Stimulated activated naive B cell treated with anti-CD40 and anti-IgM and Interleukin-4, amounts not matched to agents 10 μg/mL and 1 μg/mL and 100 μg/mL, for 72 hours (primary cell): ENCODE measurements at regions not wholly inside any gene's neighbourhood (a gene's known extent, or its start where the extent isn't known, plus 50 kb on each side); places are given as distances from the start of the nearest gene placed in this dataset.
"Not testable (repeated sequence)": the region's sequence is repeated elsewhere in the genome, so short reads cannot be mapped to it uniquely, and the experiment has no call there.

Experiments used
- ATAC-seq, 2 donors: fragments of 150-1000 bp; cut with Tn5 transposase; replicated peaks; 2 replicates each; pipeline ENCODE4 v1.10.0; 2021; ENCODE audit warnings: moderate library complexity in 1 of 2
- DNase-seq: peaks from one replicate; pipeline ENCODE4 v3.0.0; 2021
- H3K27ac Mint-ChIP-seq: one replicate; pipeline ENCODE4 v1.8.0; 2022; ENCODE audit warnings: mild to moderate bottlenecking, mixed read lengths
- H3K27me3 Mint-ChIP-seq, 2 donors: one replicate each; pipeline ENCODE4 v1.8.0; 2022; ENCODE audit warnings: mixed read lengths in 2 of 2
- H3K36me3 Mint-ChIP-seq, 2 donors: one replicate each; pipeline ENCODE4 v1.8.0; 2022; ENCODE audit warnings: mixed read lengths in 2 of 2, mild to moderate bottlenecking in 1 of 2
- H3K4me1 Mint-ChIP-seq, 2 donors: one replicate each; pipeline ENCODE4 v1.8.0; 2022; ENCODE audit warnings: mixed read lengths in 2 of 2, mild to moderate bottlenecking in 1 of 2
- H3K4me3 Mint-ChIP-seq, 2 donors: one replicate each; pipeline ENCODE4 v1.8.0; 2022; ENCODE audit warnings: mild to moderate bottlenecking in 2 of 2, mixed read lengths in 2 of 2, moderate library complexity in 1 of 2
- H3K9me3 Mint-ChIP-seq, 2 donors: one replicate each; pipeline ENCODE4 v1.8.0; 2022; ENCODE audit warnings: mixed read lengths in 2 of 2, mild to moderate bottlenecking in 1 of 2

DNA sequence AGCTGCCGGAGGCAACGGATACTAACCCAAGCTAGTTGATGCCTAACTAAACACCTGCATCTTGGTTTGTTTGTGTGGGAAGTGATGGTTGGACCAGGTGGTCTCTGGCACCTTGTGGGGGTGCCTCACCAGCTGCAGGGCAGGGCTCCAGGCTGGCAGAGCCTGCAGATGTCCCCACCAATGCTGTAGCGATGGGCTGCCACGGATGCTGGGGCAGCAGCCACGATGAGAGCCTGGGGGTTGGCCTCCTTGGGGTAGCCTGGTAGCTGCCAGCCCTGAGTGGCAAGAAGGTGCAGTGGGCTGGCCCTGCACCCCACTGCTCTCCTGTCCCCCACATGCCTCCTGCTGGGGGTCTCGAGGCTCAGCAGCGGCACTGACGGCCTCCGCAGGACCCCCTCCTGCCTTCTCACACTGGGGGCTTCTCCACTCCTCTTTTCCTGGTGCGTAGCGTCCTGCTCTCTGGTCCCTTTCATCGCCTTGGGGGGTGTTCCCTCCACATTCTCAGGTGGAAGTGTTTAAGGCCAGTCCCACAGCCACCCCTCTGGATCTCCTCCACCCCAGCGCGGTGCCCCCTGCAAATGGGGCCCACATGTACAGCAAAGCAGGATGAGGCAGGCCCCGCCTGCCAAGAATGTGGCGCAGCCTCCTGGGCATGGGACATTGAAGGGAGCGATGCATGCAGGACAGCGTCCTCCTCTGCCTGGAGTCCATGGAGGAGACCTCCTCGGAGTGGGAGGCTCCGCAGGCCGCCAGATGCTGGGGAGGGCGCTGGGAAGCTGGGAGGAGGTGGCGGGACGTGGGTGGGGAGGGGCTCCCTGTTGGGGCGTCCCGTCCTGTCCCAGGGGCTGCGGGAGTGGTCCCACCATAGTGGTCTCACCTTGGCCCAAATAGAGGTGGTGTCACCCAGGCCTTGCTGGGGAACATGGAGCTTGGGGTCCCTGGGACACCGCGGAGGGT is 173.1 kb downstream of the ASB1 start:
- no peaks in the 10 kb centered on the region for H3K36me3 Mint-ChIP-seq
- no peak for ATAC-seq
- no peaks in the 10 kb centered on the region for H3K4me1 Mint-ChIP-seq
- H3K27ac Mint-ChIP-seq, result no peak overlapping the region
- peaks cover 11% of the 10 kb centered on the region in 2 donors for H3K9me3 Mint-ChIP-seq
- H3K4me3 Mint-ChIP-seq, result no peak overlapping the region
- no peak for DNase-seq
- peaks cover 23 to 27% of the 10 kb centered on the region in 2 donors for H3K27me3 Mint-ChIP-seq

DNA sequence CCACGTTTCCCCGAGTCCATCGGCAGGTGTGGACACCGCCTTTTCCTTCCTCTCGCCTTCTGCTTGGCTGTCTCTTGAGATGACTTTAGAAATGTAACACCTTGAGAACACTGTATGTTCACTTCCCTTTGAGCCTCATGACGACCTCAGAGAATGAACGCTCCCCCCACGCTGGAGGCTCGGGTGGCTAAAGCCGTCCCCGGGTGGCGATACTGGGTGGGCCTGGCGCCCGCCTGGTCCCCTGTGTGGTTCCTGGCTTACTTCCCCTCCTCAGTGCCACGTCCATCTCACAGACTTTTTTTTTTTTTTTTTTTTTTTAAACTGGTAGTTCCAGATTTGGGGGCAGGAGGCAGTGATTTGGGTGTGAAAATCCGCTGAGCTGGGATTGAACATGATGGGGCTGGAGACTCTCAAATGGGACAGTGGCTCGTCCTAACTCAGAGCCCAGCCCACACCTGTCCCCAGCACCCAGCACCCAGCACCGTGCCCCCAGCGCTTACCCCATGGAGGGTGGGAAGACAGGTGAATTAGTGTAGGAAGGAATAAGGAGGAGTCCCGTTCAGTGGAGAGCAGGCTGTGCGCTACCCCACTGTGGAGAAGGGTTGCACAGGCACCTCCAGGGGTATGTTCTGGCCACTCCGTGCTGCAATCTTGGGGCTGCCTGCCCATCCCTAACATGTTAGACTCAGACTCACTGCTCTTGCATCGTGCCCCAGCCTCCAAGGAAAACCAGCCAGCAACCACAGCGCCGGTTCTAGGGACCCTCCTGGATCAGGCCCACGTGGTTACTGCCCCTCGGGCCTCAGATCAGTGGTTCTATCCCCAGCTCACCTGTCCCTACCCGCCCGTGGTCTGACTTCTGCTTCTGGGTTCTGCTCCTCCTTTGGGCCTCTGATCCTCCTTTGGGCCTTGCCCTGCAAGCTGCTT is 174.0 kb downstream of the ASB1 start:
- Mint-ChIP-seq H3K9me3 (peaks cover 11% of the 10 kb centered on the region in 2 donors), H3K36me3 (no peaks in the 10 kb centered on the region), H3K27ac (no peak overlapping the region), H3K4me3 (no peak overlapping the region), H3K27me3 (peaks cover 22 to 23% of the 10 kb centered on the region in 2 donors), H3K4me1 (no peaks in the 10 kb centered on the region)
- DNase-seq (no peak), ATAC-seq (no peak)

DNA sequence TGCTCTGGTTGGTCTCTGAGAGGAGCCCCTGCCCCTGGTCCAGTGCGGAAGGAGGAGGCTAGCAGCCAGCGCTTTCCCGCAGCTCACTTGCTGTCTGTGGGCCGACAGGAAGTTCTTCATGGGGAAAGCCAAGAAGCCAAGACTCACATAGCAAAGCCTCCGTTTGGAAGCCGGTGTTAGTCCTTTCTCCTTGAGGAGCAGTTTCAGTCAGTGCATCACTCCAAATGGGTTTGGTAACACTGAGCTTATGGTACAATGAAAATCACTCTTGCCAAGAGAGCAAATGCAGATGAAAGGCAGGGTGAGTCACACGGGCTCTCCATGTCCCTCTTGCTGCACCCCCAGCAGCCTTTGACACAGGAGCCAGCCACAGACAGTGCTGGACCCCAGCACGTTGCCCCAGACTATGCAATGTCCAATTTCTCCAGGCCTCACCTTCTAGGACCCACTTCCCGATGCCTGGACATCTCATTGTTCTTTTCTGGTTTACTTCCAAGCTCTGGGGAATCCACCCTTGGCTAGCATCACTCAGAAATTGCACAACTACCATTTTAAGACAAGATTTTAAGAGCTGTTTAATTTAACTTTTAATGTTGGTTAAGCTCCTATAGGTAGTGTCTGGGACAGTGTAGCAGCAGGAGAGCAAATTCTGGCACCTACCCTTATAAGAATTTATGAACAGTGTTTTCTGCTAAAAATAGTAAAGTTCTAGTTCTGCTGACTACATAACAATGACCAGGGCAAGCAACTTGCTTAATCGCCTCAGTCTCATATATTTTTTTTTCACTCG is 174.9 kb downstream of the ASB1 start:
- peaks cover 22 to 23% of the 10 kb centered on the region in 2 donors for H3K27me3 Mint-ChIP-seq
- H3K4me1 Mint-ChIP-seq, result no peaks in the 10 kb centered on the region
- no peak overlapping the region for H3K27ac Mint-ChIP-seq
- ATAC-seq (no peak), DNase-seq (no peak)
- H3K9me3 Mint-ChIP-seq, result peaks cover 11 to 13% of the 10 kb centered on the region in 2 donors
- H3K4me3 Mint-ChIP-seq, result no peak overlapping the region
- no peaks in the 10 kb centered on the region for H3K36me3 Mint-ChIP-seq

DNA sequence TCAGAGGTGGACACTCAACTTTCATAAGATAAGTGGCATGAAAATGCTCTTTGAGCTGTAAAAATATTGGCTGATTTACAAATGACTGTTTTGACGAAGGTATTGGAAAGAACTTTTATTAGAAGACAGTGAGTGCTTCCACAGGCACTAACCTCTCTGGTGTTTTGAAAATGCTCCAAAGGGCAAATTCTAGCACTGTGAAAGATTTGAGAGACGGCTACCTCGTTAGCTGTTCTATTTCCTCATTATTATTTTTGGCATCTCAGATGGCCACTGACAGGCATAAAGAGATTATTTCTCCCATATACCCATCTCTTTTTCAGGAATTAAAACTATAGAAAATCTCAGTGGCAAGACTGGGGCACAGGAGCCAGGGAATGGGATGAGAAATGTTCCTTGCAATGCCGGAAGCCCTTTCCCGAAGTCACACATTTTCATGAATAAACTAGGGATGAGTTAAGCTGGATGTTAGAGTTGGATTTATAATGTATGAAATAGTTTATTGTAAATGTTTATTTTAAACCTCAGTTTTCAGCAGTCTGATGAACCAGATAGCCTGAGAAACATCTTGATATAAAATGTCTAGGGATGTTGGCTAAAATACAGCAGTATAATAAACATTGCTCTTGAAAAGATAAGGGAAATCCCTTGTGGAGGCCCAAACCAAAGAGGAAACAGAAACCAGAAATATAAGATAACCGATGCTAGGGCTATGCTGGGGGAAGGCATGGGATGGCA is 175.7 kb downstream of the ASB1 start:
- no peak overlapping the region for H3K27ac Mint-ChIP-seq
- no peak for ATAC-seq
- H3K27me3 Mint-ChIP-seq, result peaks cover 17 to 24% of the 10 kb centered on the region in 2 donors
- H3K9me3 Mint-ChIP-seq, result peaks cover 13 to 18% of the 10 kb centered on the region in 2 donors
- H3K4me1 Mint-ChIP-seq, result no peaks in the 10 kb centered on the region
- DNase-seq, result no peak
- H3K36me3 Mint-ChIP-seq, result no peaks in the 10 kb centered on the region
- H3K4me3 Mint-ChIP-seq, result no peak overlapping the region

DNA sequence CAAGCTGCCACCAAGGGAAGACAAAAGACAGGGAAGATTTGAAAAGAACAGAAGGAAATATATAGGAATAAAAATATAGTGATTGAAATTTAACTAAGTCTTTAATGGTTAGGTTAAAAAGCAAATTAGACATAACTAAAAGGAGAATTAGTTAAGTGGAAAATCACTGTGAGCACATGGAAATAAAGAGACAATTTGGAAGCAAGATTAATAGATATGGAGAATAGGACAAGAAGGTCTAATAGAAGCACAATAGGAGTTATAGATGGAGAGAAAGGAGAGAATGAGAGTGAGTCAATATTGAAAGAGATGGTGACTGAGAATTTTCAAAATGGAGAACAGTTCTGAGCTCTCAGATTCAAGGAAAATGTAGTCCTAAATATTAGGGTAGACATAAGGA is 176.9 kb downstream of the ASB1 start:
- ATAC-seq (no peak), DNase-seq (no peak)
- Mint-ChIP-seq H3K4me1 (no peaks in the 10 kb centered on the region), H3K36me3 (peaks cover 0 to 4% of the 10 kb centered on the region in 2 donors), H3K27ac (no peak overlapping the region), H3K4me3 (no peak overlapping the region), H3K9me3 (peaks cover 18 to 28% of the 10 kb centered on the region in 2 donors), H3K27me3 (peaks cover 6 to 19% of the 10 kb centered on the region in 2 donors)

DNA sequence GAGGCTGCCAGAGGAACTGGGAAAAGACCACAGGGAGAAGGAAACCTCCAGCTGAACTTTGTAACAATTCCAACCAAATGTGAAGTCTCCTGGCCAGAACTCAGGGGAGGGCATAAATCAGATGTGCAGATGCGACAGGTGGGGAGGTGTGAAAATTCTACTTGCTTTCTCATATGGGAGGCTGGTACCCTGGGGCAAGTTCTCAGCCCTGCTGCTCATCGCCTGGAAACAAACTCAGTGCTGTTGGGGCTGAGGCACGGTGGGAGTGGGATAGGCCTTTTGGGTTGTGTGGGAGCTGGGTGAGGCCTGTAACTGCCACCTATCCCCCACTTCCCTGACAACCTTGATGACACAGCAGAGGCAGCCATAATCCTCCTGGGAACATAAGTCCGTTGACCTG is 179.6 kb downstream of the ASB1 start:
- H3K36me3 Mint-ChIP-seq, result peaks cover 0 to 4% of the 10 kb centered on the region in 2 donors
- H3K9me3 Mint-ChIP-seq, result peaks cover 23 to 39% of the 10 kb centered on the region in 2 donors
- H3K4me1 Mint-ChIP-seq, result no peaks in the 10 kb centered on the region
- no peak overlapping the region for H3K27ac Mint-ChIP-seq
- DNase-seq (no peak), ATAC-seq (no peak)
- H3K27me3 Mint-ChIP-seq, result peaks cover 0 to 12% of the 10 kb centered on the region in 2 donors
- no peak overlapping the region for H3K4me3 Mint-ChIP-seq

DNA sequence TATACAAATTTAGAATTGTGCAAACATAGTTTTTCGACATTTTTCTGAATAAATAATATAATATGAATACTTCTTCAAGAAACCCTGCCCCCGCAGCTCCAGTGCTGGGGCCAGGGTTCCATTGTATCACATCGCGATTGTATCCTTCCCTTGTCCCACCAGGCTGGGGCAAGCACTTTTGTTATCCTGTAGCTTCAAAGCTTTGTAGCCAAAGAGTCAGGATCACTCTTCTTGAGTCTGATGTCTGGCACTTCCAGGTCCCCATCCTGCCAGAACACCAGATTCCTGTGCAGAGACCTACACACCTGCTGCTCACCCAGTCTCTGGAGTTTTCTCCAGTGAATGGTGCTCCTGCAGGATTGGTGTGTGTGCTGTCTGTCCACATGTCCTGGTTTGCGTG is 186.9 kb downstream of the ASB1 start:
- H3K27ac Mint-ChIP-seq, result no peak overlapping the region
- no peaks in the 10 kb centered on the region for H3K36me3 Mint-ChIP-seq
- H3K4me1 Mint-ChIP-seq, result no peaks in the 10 kb centered on the region
- no peak overlapping the region for H3K4me3 Mint-ChIP-seq
- peaks cover 11 to 15% of the 10 kb centered on the region in 2 donors for H3K27me3 Mint-ChIP-seq
- DNase-seq (no peak), ATAC-seq (no peak)
- H3K9me3 Mint-ChIP-seq, result peaks cover 22 to 25% of the 10 kb centered on the region in 2 donors

DNA sequence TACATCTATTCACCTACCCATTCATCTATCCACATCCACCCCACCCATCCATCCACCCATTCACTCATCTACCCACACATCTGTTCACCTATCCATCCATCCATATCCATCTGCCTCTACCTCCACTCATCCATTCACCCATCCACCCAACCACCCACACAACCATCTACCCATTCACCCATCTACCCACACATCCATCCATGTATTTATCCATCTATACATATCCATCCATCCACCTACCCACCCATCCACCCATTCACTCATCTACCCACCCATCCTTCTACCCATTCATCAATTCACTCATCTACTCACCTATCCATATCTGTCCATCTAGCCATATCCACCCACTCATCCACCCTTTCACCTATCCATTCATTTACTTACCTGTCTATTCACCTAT is 187.6 kb downstream of the ASB1 start:
- ATAC-seq (no peak), DNase-seq (no peak)
- Mint-ChIP-seq H3K27me3 (peaks cover 11 to 22% of the 10 kb centered on the region in 2 donors), H3K27ac (no peak overlapping the region), H3K9me3 (peaks cover 18 to 23% of the 10 kb centered on the region in 2 donors), H3K36me3 (no peaks in the 10 kb centered on the region), H3K4me3 (no peak overlapping the region), H3K4me1 (no peaks in the 10 kb centered on the region)

DNA sequence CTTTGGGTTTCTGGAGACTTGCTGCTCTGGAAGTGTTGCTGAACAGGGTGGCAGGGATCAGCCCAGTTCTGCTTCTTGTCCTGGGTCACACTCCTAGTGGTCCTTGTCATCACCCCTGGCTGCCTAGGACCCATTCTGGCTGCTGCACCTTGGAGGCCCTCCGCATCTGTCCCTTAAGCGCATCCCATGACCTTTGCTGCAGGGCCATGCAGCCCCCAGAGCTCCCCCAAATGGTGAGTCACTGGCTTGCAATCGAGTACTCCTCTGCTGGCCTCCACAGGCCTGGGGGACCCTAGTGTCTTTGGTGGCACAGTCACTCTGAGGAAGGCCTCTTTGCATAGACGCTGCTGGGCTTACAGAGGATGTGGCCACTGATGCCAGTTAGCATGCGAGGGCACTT is 188.5 kb downstream of the ASB1 start:
- Mint-ChIP-seq H3K4me3 (no peak overlapping the region), H3K27me3 (peaks cover 14 to 26% of the 10 kb centered on the region in 2 donors), H3K36me3 (no peaks in the 10 kb centered on the region), H3K27ac (no peak overlapping the region), H3K9me3 (peaks cover 17 to 20% of the 10 kb centered on the region in 2 donors), H3K4me1 (no peaks in the 10 kb centered on the region)
- DNase-seq (no peak), ATAC-seq (no peak)

DNA sequence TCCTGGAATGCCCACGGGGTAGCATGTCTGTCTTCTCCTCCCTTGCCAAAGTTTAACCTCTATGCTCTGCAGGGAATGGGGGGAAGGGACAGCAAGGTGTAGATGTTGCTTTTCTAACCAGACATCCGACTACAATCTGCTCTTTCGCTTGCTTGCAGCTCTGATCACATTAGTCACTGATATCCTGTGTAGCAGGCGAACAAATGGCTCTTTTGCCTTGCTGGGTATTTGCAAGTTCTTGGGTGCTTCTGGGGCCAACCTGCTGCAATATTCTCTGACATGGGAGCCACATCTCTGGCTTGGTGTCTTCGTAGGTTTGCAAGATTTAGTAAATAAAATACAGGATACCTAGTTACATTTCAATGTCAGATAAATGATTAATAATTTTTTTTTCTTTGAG is 190.0 kb downstream of the ASB1 start:
- H3K4me3 Mint-ChIP-seq, result no peak overlapping the region
- DNase-seq, result no peak
- ATAC-seq, result no peak
- no peaks in the 10 kb centered on the region for H3K36me3 Mint-ChIP-seq
- no peak overlapping the region for H3K27ac Mint-ChIP-seq
- H3K9me3 Mint-ChIP-seq, result peaks cover 12 to 14% of the 10 kb centered on the region in 2 donors
- H3K4me1 Mint-ChIP-seq, result no peaks in the 10 kb centered on the region
- H3K27me3 Mint-ChIP-seq, result peaks cover 21 to 34% of the 10 kb centered on the region in 2 donors

DNA sequence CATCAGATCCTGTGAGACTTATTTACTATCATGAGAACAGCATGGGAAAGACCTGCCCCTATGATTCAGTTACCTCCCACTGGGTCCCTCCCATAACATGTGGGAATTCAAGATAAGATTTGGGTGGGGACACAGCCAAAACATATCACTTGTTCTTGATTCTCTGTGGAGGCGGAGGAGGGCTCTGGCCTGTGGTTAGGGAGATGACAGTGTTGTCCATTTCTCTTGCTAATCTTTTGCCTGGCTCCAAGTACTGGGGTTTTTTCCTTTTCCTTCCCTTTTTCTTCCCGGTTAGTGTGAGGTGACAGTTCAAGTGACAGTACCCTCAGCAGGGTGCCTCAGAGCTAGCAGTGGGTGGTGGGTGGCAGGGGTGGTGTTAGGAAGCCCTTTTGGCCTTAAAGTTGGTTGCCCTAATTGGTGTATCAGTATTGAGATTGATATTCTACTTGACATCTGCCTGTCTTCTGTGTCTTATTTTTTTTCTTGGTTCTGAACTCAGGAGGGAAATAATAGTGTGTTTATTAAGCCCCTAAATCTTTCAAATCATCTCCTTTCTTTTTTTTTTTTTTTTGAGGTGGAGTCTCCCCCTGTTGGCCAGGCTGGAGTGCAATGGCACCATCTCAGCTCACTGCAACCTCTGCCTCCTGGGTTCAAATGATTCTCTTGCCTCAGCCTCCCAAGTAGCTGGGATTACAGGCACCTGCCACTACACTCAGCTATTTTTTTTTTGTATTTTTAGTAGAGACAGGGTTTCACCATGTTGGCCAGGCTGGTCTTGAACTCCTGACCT is 192.0 kb downstream of the ASB1 start:
- not testable (repeated sequence) for ATAC-seq, H3K4me3 Mint-ChIP-seq, DNase-seq, H3K36me3 Mint-ChIP-seq, H3K4me1 Mint-ChIP-seq, H3K27ac Mint-ChIP-seq
- Mint-ChIP-seq H3K27me3 (peaks cover 31 to 40% of the 10 kb centered on the region in 2 donors), H3K9me3 (peaks cover 11% of the 10 kb centered on the region in 2 donors)

DNA sequence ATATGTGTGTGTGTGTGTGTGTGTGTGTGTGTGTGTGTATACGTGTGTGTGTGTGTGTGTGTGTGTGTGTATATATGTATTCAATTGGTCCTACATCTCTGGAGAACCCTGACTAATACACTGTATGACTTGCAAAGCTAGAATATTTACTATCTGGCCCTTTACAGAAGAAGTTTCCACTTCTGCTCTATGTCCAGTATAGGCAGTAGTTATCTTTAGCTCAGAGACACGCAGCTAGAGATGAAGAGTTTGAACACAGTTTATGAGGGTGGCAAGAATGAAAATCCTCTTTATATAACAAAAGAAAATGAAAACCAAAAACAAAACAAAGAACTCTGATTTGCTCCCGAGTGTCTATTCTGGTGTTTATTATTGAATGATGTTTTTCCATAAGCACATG is 201.2 kb downstream of the ASB1 start:
- no peak for DNase-seq
- Mint-ChIP-seq H3K27me3 (peaks cover 0 to 2% of the 10 kb centered on the region in 2 donors), H3K4me1 (no peaks in the 10 kb centered on the region), H3K36me3 (no peaks in the 10 kb centered on the region), H3K4me3 (no peak overlapping the region), H3K27ac (no peak overlapping the region), H3K9me3 (peaks cover 8 to 10% of the 10 kb centered on the region in 2 donors)
- ATAC-seq, result no peak

DNA sequence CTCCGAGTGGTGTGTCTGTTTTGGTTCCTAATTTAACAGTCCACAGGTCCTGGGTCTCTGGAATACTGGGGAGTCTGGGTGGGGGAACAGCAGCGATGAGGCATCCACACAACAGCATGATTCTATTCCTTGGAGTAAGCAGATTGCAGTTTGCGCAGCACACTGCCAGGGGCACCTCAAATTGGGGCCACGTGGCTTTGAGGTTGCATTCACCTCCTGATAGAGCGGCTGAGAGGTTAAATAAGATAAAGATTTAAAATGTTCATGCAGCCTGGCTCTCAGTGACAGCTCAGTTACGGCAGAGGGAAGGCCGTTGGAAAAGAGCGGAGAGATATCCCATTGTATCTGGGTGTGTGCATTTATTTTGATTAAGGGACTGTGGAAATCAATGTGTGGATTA is 202.3 kb downstream of the ASB1 start:
- peaks cover 5 to 8% of the 10 kb centered on the region in 2 donors for H3K9me3 Mint-ChIP-seq
- no peak for ATAC-seq
- no peak for DNase-seq
- H3K4me1 Mint-ChIP-seq, result no peaks in the 10 kb centered on the region
- no peak overlapping the region for H3K4me3 Mint-ChIP-seq
- H3K27ac Mint-ChIP-seq, result no peak overlapping the region
- H3K27me3 Mint-ChIP-seq, result no peaks in the 10 kb centered on the region
- H3K36me3 Mint-ChIP-seq, result no peaks in the 10 kb centered on the region
